ENCODE measurements at regions not wholly inside any gene's neighbourhood (a gene's known extent, or its start where the extent isn't known, plus 50 kb on each side); places are given as distances from the start of the nearest gene placed in this dataset.
"Not testable (repeated sequence)": the region's sequence is repeated elsewhere in the genome, so short reads cannot be mapped to it uniquely, and the experiment has no call there.

GRCh38 chr1:143652187-143652586, 319.6 kb downstream of the FAM72C start:
- Mint-ChIP-seq H3K4me3 (no peak overlapping the region), H3K9me3 (peaks cover 68% of the 10 kb centered on the region), H3K4me1 (no peaks in the 10 kb centered on the region), H3K27me3 (ENCODE audit: low read depth) (no peaks in the 10 kb centered on the region), H3K36me3 (ENCODE audit: low read depth) (peaks cover 7% of the 10 kb centered on the region), H3K27ac (no peak overlapping the region)
- no peak for TF ChIP-seq CTCF (IDR thresholded peaks at IDR 0.05; ENCODE audit: unreplicated experiment in 3 of 3)

- H3K4me1 Mint-ChIP-seq, result no peaks in the 10 kb centered on the region
- no peak overlapping the region for H3K4me3 Mint-ChIP-seq
- peaks cover 11% of the 10 kb centered on the region for H3K36me3 Mint-ChIP-seq (ENCODE audit: low read depth)
- peaks cover 67% of the 10 kb centered on the region for H3K9me3 Mint-ChIP-seq
- H3K27ac Mint-ChIP-seq, result no peak overlapping the region
- no peaks in the 10 kb centered on the region for H3K27me3 Mint-ChIP-seq (ENCODE audit: low read depth)
- no peak for TF ChIP-seq CTCF (IDR thresholded peaks at IDR 0.05; ENCODE audit: unreplicated experiment in 3 of 3)
These were observed 320.3 kb downstream of the FAM72C start for GRCh38 chr1:143651350-143651992.

- H3K27ac Mint-ChIP-seq; H3K36me3 Mint-ChIP-seq (ENCODE audit: low read depth); H3K27me3 Mint-ChIP-seq (ENCODE audit: low read depth); H3K4me3 Mint-ChIP-seq; H3K4me1 Mint-ChIP-seq: not testable (repeated sequence)
- peaks cover 34% of the 10 kb centered on the region for H3K9me3 Mint-ChIP-seq
These were observed 327.8 kb downstream of the FAM72C start for GRCh38 chr1:143644035-143644434.

- TF ChIP-seq CTCF (IDR thresholded peaks at IDR 0.05; ENCODE audit: unreplicated experiment in 3 of 3), result no peak
- peaks cover 10% of the 10 kb centered on the region for H3K36me3 Mint-ChIP-seq (ENCODE audit: low read depth)
- peaks cover 29% of the 10 kb centered on the region for H3K9me3 Mint-ChIP-seq
- H3K4me3 Mint-ChIP-seq, result no peak overlapping the region
- H3K4me1 Mint-ChIP-seq, result no peaks in the 10 kb centered on the region
- no peak overlapping the region for H3K27ac Mint-ChIP-seq
- no peaks in the 10 kb centered on the region for H3K27me3 Mint-ChIP-seq (ENCODE audit: low read depth)
These were observed 328.5 kb downstream of the FAM72C start for GRCh38 chr1:143643148-143643885.

GRCh38 chr1:143625886-143626285, 345.9 kb downstream of the FAM72C start:
- H3K27ac Mint-ChIP-seq, result no peak overlapping the region
- no peaks in the 10 kb centered on the region for H3K4me1 Mint-ChIP-seq
- TF ChIP-seq CTCF (IDR thresholded peaks at IDR 0.05; ENCODE audit: unreplicated experiment in 3 of 3), result no peak
- H3K27me3 Mint-ChIP-seq (ENCODE audit: low read depth), result no peaks in the 10 kb centered on the region
- H3K9me3 Mint-ChIP-seq, result peaks cover 40% of the 10 kb centered on the region
- no peak overlapping the region for H3K4me3 Mint-ChIP-seq
- H3K36me3 Mint-ChIP-seq (ENCODE audit: low read depth), result no peaks in the 10 kb centered on the region

GRCh38 chr1:143619851-143620250, 351.9 kb downstream of the FAM72C start:
- peaks cover 33% of the 10 kb centered on the region for H3K9me3 Mint-ChIP-seq
- H3K4me3 Mint-ChIP-seq, result no peak overlapping the region
- TF ChIP-seq CTCF (IDR thresholded peaks at IDR 0.05; ENCODE audit: unreplicated experiment in 3 of 3), result no peak
- no peaks in the 10 kb centered on the region for H3K36me3 Mint-ChIP-seq (ENCODE audit: low read depth)
- H3K27me3 Mint-ChIP-seq (ENCODE audit: low read depth), result no peaks in the 10 kb centered on the region
- no peaks in the 10 kb centered on the region for H3K4me1 Mint-ChIP-seq
- no peak overlapping the region for H3K27ac Mint-ChIP-seq

Data from nephron (organoid).